HG02610 (cell line): ENCODE measurements at regions not wholly inside any gene's neighbourhood (a gene's known extent, or its start where the extent isn't known, plus 50 kb on each side); places are given as distances from the start of the nearest gene placed in this dataset.
"Not testable (repeated sequence)": the region's sequence is repeated elsewhere in the genome, so short reads cannot be mapped to it uniquely, and the experiment has no call there.

Source experiments
- ATAC-seq: cut with Tn5 transposase; IDR thresholded peaks from one replicate; pipeline ENCODE4 v1.9.1; 2021; ENCODE audit warnings: mild to moderate bottlenecking, moderate library complexity; ENCODE audit not compliant: unreplicated experiment

DNA sequence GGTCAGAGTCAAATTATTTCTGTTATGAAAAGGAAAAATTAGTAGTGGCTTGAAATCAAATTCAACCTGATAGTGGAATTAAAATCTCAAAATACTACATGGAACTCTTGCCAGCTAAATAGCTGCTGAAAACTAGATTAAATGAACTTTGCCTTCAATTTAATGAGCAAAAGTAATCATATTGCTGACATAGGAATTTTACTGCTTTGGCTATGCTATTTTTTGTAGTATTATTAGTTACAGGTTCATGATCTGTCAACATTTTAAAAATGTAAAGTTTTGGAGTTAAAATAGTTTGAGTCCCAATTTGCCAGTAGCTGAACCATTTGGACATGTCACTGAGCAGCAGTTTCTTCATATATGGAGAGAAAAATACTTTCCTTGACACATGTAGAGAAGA is 81.4 kb downstream of the RERGL start:
- ATAC-seq = no peak

DNA sequence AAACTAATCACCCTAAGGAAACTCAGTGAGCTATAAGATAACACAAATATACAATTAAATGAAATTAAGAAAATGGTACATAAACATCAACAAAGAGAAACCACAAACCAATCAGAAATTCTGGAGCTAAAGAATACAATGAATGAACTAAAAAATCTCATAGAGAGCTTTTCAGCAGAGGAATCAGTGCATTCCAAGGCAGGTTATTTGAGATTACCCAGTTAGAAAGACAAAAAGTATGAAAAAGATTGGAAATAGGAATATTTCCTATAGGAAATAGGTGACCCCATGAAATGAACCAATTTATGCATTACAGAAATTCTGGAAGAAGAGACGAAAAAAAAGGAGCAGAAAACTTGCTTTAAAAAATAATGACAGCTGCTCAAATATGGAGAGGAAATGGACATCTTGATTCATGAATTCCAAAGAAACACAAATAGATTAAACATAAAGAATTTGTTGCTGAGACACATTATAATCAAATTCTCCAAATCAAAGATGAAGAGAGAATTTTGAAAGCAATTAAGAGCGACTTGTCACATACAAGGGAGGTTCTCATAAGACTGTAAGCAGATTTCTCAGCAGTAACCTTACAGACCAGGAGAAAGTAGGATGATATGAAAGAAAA is 90.7 kb downstream of the RERGL start:
- no peak for ATAC-seq

DNA sequence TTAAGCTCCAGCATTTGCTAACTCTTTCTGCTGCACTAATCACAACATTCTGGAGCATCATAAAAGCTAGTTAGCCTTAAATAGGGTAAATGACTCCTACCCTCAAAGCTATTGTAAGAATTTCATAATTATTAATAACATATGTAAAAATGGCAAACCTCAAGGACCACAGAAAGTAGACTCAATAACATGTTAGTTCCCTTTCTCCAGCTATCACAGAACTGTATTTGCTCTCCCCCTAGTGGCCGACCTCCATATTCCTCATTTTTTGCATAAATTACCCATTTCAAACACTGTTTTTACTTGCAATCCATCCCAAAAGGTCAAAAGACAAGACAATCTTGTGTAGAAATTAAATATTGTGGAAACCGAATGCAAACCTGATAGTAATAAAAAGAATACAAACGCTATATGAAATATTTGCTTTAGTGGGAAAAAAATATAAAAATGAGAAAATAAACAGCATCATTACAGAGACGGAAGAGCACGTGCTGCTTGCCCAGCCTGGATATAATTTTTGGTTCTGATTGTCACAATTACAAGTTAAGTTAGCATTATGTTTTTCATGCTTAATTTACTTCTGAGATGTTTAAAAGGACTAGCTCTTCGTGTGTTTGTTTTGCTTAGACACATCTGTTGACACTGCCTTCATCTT is 97.9 kb downstream of the RERGL start:
- ATAC-seq = peak; percentile 91

DNA sequence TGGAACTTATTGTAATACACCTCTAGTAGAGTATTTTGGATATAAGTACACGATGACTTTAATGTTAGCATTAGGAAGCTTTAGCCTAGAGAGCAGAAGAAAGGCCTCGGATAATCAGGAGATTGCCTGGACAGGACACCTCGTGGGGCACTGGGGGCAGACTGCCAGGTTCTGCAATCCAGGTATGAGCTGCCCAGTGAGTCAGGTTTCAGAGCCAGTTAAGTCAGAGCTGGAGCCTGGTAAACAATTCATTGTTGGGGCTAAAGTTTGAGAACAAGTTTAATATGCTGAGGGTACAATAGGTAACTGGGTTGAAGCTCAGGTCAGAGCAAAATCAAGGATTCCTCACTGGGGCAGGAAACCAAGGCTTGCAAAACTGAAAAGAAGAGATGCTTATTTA is 107.4 kb downstream of the RERGL start:
- no peak for ATAC-seq

DNA sequence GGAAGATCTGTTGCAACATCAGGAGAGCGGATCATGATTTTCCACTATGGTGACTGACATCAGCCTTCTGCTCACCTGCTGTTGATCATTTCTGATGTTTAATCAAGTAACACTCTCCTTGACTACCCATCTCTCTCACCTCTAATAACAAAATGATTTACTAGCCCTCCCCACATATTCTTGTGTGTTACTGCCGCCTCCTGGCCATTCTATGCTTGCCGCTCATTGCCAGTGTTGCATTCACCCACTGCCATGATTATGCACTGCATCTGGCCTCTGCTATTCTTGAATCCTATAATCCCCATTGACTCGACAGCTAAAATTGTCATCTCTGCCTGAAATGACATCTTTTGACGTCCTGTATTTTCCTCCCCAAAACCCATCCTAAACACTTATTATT is 113.8 kb downstream of the RERGL start:
- ATAC-seq = no peak

DNA sequence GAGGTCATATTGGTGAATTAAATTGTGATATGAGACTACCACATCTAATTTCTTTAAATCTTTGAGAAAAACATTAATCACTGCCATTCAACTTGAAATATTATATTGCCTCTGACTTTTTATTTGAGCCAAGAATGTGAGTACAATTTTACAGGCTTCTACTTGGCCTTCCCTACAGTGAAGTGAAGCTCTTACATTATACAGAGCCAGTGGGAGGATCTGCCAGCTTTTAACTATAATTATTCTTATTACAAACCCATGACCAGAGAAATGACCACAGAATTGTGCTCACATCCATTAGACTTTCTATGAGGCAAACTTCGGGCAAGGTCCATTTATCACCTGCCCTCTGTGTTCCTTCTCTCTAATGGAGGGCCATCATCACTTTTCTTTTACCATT is 114.2 kb downstream of the RERGL start:
- no peak for ATAC-seq

DNA sequence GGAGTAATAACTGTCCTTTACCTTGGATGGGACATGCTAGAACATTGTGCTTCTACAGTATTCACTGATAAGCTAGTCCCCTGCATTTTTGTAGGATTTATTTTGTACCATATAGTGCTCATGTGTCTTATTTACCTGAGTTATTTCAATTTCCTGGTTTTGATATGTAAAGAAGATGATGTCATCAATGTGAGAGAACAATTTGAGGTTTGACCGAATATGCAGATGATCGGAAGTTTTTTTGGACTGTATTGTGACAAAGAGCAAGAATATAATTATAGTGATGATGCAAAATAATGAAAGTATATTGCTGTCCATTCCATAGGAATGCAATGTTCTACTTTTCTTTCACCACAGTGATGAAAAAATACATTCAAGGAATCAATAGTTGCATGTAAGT is 114.8 kb downstream of the RERGL start:
- no peak for ATAC-seq

DNA sequence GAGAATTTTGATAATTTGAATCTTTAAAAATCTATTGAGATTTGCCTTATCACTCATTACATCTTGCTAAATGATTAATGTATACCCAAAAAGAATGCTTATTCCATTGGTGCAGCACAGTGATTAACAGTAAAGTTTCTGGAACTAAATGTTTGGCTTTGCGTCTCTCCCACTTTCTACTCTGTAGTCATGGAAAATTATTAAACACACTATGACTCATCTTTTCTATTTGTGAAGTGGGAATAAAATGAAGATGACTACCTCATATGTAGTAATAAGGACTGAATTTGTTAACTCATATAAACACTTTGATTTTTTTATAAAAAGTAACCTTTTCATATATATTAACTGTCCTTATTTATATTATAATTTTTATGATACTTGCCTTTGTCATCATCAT is 118.1 kb downstream of the RERGL start:
- no peak for ATAC-seq

DNA sequence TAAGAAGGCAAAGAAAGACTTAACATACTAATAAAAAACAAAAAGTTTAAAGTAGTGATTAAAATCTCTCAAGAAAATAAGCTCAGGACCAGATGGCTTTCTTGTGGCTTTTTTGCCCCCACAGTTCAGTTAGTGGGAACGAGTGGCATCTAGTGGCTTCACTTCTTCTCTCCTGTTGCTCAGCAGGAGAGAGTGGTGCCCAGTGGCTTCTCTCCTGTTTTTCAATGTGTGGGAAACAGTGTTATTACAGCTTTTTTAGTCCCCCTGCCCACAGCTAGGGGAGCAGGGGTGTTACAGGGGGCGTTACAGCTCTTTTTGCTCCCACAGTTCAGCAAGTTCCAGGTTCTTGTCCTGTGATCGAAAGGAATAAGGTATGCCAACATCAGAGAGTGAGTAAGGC is 135.2 kb downstream of the RERGL start:
- no peak for ATAC-seq

DNA sequence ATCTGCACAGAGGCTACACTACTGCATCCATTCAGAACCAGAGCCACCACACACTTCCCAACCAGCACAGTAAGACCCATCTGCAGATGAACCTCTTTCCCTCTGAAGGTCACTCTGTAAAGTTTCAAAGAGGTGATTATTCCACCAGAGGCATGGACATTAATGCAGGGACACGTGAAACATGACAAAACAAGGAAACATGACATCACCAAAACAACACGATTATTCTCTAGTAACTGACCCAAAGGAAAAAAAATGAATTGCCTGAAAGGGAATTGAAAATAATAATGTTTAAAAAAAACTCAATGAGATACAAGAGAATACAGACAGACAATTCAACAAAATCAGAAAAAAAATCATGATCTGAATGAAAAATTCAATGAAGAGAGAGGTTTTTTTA is 139.1 kb downstream of the RERGL start:
- ATAC-seq = no peak

DNA sequence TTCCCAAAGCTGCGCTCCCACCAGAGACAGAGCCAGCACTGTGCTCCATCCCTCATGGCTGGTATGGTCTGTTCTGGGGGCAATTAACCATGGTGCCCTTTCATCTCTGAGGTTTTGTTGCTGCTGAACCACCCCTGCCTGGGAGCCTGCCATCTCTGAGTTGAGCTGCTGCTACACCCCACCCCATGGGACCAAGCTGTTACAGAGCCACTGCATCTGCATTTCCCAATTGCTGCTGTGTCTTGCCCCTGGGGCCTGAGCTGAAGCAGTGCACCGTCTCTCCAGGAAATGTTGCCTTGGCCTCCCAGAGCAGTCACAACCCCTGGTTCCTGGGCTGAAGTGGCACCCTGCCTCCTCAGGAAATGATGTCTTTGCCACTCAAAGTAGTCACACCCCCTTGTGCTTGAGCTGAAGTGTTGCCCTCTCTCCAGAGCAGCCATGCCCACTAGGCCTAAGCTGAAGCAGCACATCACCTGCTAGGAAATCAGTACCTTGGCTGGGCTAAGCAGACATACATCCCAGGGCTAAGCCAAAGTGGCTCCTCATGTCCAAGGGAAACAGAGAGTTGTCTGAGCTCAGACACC is 140.3 kb downstream of the RERGL start:
- no peak for ATAC-seq

DNA sequence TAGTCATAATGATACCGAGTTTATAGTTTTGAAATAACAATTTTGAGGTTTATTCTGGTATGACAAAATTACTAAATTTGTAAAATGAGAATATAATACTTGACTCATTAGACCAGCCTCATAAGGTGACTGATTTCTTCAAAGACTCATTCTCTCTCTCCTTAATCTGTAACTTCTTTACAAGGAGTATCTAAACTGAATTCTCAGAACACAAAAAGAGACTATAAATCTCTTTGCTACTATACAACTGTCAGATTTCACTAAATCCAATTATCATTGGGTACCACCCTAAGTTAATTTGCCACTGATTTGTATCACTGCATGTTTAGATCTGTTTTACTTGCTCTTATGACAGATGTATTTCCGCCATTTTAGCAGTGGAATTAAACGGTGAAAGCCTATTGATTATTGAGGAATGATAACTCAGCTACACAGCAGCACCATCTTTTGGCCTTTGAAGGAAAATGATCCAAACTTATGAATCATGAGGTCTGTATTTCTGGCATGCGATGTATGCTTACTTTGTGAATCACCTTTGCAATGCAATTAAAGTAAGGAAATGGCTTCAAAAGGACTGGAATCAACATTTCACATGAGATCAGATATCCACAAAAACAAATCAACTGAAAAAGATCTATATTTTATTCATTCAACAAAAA is 161.2 kb downstream of the RERGL start:
- ATAC-seq = no peak

DNA sequence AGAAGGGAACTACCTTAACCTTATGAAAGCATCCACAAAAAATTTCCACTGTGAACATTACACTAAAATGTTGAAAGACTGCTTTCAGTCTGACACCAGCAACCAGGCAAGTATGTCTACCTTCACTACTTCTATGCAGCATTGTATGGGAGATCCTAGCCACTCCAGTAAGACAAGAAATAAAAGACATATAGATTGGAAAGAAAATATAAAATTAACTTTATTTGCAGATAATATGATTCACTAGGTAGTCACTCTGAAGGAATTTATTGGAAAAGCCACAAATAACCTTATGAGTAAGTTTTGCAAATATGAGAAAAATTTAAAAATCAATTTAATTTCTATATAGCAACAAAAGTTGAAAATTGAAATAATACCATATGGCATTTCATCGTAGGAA is 172.0 kb downstream of the RERGL start:
- ATAC-seq = no peak

DNA sequence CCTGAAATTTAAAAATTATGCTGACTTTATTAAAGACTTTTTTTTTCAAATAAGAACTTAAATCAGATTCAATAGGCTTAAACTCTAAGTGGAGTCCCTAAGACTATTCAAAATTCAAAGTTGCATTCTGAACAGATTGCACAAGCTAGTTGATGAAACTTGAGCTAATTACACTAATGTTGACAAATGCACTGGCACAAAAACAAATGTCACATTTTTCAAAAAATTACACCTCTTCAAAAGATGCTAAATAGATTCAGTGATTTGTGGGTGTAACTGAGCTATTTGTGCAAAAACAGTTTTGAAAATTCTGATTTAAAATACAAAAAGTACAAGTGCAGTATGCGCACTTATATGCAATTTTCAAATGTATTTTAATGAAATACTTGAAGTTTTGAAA is 205.4 kb downstream of the RERGL start:
- no peak for ATAC-seq

DNA sequence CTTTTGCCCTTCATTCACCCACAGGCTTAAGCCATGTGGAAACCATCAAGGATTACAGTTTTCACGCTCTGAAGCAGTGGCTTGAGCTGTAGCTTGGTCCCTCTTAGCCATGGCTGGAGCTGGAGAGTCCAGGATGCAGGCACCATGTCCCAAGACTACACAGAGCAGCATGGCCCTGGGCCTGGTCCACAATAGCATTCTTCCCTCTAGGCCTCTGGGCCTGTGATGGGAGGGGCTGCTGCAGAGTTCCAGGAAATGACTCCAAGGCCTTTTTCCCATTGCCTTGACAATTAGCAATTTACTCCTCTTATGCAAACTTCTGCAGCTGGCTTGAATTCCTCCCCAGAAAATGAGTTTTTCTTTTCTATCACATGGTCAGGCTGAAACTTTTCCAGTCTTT is 211.3 kb downstream of the RERGL start:
- ATAC-seq = no peak

DNA sequence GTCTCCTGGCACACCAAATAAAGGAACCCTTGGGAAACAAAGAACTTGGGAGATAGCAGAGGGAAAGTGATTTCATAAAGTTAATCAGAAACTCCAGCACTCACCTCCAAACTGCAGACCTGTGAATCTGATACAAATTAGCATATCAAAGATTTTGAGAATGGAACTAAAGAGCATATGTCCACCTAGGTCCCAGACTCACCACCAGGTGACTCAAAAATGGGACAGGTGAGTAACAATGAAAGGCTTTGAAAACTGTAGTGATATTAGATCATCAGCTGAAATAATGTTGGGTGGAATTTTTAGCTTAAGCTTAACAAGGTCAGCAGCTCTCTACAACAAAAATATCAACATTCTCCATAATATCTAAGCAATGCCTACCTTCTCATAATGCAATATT is 214.8 kb downstream of the RERGL start:
- ATAC-seq = no peak

DNA sequence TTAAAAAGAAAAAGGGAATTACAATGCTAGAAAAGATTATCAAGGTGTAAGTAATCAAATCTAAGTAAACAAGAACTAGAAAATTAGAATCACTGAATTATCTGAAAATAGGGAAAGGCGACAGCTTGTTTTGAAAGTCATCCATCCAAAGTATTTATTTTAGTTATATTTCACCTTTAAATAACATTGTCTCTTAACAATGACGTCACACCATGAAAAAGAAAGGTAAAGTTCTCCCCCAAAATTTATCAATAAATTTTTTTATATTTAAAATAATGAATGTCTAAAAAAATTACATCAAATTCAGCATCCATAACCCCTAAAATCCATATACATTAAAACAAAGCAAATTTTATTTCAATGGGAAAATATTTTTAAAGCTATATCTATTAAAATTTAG is 223.2 kb downstream of the RERGL start:
- ATAC-seq = no peak

DNA sequence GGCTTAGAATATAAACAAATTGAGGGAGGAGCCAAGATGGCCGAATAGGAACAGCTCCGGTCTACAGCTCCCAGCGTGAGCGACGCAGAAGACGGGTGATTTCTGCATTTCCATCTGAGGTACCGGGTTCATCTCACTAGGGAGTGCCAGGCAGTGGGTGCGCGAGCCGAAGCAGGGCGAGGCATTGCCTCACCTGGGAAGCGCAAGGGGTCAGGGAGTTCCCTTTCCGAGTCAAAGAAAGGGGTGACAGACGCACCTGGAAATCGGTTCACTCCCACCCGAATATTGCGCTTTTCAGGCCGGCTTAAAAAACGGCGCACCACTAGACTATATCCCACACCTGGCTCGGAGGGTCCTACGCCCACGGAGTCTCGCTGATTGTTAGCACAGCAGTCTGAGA is 234.4 kb downstream of the RERGL start:
- not testable (repeated sequence) for ATAC-seq

DNA sequence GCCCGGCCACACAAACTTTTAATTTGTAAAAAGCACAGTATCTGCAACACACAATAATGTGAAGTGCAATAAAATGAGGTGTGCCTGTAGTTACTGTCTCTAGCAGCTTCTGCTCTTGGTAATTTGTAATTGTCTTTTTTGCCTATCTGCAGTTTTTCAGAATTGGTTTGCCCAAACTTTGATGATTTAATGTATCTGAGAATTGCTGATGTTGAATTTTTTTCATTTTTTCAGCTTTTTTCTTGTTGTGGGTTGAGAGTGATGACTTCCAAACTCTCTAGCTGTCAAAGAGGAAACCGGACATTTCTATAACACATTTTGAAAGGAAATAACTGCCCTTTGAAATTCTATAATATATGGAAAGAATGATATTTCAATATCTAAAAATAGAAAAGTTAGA is 236.9 kb downstream of the RERGL start:
- ATAC-seq = no peak

DNA sequence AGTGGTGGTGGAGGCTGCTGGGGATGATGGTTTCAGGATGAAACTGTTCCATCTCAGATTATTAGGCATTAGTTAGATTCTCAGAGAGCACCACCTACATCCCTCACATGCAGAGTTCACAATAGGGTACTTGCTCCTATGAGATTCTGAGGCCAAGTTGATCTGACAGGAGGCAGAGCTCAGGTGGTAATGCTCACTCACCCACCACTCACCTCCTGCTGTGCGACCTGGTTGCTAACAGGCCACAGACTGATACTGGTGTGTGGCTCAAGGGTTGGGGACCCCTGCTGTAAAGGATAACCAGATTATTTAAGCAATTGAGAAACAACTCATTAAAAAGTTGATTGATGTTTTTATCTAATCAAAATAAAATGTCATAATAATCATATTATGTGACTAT is 248.5 kb downstream of the RERGL start:
- no peak for ATAC-seq

DNA sequence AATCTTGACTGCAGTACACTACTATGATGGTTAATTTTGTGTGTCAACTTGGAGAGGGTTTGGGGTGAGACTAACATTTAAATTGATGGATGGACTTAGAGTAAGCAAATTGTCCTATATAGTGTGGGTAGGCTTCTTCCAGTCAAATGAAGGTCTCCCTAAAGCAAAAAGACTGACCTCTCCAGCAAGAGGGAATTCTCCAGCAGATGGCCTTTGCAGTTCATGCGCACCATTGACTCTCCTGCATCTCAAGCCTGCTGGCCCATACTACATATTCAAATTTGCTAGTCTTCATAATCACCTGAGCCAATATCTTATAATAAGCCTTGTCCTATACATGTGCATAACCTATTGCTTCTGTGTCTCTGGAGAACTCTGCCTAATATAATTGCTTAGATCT is 260.2 kb downstream of the RERGL start:
- ATAC-seq = no peak

DNA sequence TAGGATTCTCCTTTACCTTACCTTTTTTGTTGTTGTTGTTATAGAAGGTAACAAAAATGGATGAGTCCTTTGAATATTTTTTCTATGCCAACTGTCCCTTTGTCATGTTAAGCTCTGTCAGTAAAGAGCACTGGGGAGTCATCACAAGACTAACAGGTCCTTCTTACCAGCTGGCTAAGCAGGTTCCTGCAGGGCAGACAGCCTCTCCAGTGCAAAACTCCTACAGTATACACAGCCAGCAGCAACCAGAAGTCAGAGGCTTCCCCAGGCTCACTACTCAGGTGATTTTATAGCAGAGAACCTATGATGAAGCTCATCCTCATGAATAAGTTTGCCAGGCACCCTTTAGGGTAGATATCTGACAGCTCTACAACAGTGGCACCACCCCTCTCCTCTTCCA is 271.1 kb downstream of the RERGL start:
- no peak for ATAC-seq
